GM19463 (cell line): ENCODE measurements at regions not wholly inside any gene's neighbourhood (a gene's known extent, or its start where the extent isn't known, plus 50 kb on each side); places are given as distances from the start of the nearest gene placed in this dataset.
"Not testable (repeated sequence)": the region's sequence is repeated elsewhere in the genome, so short reads cannot be mapped to it uniquely, and the experiment has no call there.

Source experiments
- ATAC-seq: cut with Tn5 transposase; IDR thresholded peaks from one replicate; pipeline ENCODE4 v1.9.1; 2021; ENCODE audit warnings: mild to moderate bottlenecking, moderate library complexity; ENCODE audit not compliant: unreplicated experiment

GRCh38 chr16:72729552-72729951 lies 318.4 kb downstream of the ZFHX3 start:
- not testable (repeated sequence) for ATAC-seq

- ATAC-seq = no peak
Measured at GRCh38 chr16:72728516-72728915, 319.4 kb downstream of the ZFHX3 start.

GRCh38 chr16:72727565-72727964 lies 320.4 kb downstream of the ZFHX3 start:
- no peak for ATAC-seq

GRCh38 chr16:72725643-72726042 lies 322.3 kb downstream of the ZFHX3 start:
- ATAC-seq = no peak

- ATAC-seq = no peak
Measured at GRCh38 chr16:72723781-72724180, 324.1 kb downstream of the ZFHX3 start.

GRCh38 chr16:72722552-72722951 lies 325.4 kb downstream of the ZFHX3 start:
- ATAC-seq = no peak

GRCh38 chr16:72721981-72722380 lies 325.9 kb downstream of the ZFHX3 start:
- no peak for ATAC-seq

GRCh38 chr16:72715267-72715666 lies 332.7 kb downstream of the ZFHX3 start:
- no peak for ATAC-seq

- ATAC-seq = no peak
Measured at GRCh38 chr16:72711823-72712222, 336.1 kb downstream of the ZFHX3 start.

GRCh38 chr16:72705801-72706200 lies 342.1 kb downstream of the ZFHX3 start:
- ATAC-seq = no peak

- no peak for ATAC-seq
Measured at GRCh38 chr16:72704746-72705372, 343.1 kb downstream of the ZFHX3 start.

GRCh38 chr16:72689851-72690250 lies 358.1 kb downstream of the ZFHX3 start:
- ATAC-seq = no peak

- no peak for ATAC-seq
Measured at GRCh38 chr16:72680732-72681131, 367.2 kb downstream of the ZFHX3 start.

GRCh38 chr16:72679856-72680255 lies 368.1 kb downstream of the ZFHX3 start:
- no peak for ATAC-seq

- no peak for ATAC-seq
Measured at GRCh38 chr16:72677662-72678447, 370.1 kb downstream of the ZFHX3 start.

GRCh38 chr16:72673118-72673517 lies 374.8 kb downstream of the ZFHX3 start:
- ATAC-seq = no peak

GRCh38 chr16:72666267-72666666 lies 381.7 kb downstream of the ZFHX3 start:
- ATAC-seq = no peak

- no peak for ATAC-seq
Measured at GRCh38 chr16:72665701-72666100, 382.2 kb downstream of the ZFHX3 start.

GRCh38 chr16:72664509-72665408 lies 383.2 kb downstream of the ZFHX3 start:
- ATAC-seq = peak; percentile 100

- no peak for ATAC-seq
Measured at GRCh38 chr16:72664056-72664508, 383.8 kb downstream of the ZFHX3 start.
